GM21360 (cell line): ENCODE measurements at regions not wholly inside any gene's neighbourhood (a gene's known extent, or its start where the extent isn't known, plus 50 kb on each side); places are given as distances from the start of the nearest gene placed in this dataset.

Experiments used
- ATAC-seq: cut with Tn5 transposase; IDR thresholded peaks from one replicate; pipeline ENCODE4 v1.9.1; 2021; ENCODE audit warnings: mild to moderate bottlenecking, moderate library complexity; ENCODE audit not compliant: unreplicated experiment

DNA sequence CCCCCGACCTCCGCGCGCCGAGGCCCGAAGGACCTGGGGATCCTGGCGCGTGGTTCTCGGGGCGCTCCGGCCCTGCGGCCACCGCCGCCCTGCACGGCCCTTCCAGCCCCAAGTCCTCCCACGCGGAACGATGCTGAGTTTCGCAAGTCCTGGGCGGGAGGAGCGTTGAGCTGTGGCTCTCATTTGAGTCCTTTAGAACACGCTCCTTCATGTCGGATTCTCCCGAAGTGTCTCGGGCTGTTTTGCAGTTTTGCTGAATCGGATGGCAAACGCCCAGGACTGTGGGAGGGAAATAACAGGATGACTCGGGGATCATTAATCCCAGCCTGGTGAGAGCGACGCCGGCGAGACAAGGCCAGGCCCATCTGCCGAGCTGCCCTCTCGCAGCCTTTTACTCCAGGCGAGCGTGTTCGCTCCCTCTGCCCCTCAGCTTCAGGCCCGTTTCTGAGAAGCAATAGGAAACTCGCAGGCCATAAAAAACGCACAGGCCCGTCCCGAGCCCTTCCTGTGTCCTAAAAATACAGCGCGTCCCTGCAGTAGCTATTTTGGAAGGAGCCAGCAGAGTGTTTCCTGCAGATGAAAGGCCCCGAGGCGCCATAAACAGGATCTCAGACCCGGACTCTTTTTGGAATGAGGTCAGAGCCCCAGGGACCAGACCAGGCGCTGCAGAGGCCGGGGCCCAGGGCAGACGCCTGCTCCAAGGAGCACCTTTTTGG, 153.5 kb downstream of the DLL1 start:
- no peak for ATAC-seq

DNA sequence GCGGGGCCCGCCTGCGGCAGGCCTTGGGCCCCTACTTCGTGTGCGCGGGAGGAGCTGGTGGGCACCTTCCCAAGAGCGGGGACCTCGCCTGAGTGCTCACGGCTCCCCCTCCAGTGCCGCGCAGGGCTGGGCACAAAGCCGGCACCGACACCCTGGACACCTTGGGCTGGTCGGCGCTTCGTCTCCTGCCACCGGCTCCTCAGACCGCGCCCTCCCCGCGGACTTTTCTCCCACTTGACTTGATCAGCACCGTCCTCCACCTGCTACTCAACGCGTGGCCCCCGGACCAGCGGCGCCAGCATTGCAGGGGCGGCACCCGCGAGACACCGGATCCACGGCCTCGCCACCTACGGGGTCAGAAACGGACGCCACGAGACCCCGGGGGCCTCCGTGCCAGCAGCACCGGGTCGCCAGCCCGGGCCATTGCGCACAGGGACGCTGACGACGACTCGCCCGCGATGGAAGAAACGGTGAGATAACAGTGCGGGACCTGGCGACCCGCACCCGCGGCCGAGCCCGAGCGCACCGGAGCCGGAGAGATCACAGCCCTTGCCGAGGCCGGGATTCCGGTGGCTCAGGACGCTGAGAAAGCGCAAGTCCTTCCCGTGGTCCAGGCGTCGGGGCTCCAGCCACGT, 154.2 kb downstream of the DLL1 start:
- ATAC-seq: no peak

DNA sequence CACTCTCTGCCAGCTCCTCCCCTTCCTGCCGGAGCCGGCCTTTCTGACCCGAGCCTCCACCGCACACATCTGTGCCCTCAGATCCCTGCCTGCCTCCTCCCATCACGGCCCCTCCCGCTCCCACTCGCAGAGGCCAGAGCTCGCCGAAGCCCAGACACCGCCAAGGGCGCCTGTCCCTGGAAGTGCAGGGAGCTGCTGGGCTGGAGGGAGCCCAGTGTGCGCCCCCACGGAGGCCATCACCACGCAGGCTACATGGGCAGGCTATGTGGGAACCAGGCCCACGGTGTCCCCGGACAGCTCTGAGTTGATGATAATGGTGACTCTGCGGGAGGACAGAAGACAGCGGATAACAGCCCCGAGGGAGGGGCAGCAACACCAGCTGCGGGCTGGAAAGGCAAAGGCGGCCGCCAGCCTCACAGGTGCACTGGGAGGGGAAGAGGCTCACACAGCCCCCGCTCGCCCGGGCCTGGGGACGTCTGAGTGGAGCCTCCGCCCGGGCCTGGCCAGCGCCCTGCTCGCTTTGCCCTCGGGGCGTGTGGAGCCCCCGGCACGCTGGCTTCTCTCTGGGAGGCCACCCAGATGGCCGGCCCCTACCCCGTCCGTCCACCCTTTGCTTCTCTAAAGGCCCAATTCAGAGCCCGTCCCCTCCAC, 154.9 kb downstream of the DLL1 start:
- ATAC-seq: no peak

DNA sequence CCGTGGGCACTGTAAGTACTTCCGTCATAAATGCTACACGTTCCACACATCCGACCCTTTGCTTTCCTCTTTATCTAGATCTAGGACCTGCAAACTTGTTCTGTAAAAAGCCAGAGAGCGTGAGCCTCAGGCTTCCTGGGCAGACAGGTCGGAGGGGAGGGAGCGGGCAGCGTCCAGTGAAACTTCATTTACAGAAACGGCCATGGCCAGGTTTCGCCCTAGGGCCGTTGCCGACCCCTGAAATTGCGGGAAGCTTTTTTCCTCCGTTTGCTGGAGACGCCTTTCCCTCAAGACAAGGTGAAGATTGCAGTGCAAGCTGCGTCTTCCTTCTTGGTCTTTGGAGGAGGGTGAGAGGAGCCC, 155.4 kb downstream of the DLL1 start:
- no peak for ATAC-seq

DNA sequence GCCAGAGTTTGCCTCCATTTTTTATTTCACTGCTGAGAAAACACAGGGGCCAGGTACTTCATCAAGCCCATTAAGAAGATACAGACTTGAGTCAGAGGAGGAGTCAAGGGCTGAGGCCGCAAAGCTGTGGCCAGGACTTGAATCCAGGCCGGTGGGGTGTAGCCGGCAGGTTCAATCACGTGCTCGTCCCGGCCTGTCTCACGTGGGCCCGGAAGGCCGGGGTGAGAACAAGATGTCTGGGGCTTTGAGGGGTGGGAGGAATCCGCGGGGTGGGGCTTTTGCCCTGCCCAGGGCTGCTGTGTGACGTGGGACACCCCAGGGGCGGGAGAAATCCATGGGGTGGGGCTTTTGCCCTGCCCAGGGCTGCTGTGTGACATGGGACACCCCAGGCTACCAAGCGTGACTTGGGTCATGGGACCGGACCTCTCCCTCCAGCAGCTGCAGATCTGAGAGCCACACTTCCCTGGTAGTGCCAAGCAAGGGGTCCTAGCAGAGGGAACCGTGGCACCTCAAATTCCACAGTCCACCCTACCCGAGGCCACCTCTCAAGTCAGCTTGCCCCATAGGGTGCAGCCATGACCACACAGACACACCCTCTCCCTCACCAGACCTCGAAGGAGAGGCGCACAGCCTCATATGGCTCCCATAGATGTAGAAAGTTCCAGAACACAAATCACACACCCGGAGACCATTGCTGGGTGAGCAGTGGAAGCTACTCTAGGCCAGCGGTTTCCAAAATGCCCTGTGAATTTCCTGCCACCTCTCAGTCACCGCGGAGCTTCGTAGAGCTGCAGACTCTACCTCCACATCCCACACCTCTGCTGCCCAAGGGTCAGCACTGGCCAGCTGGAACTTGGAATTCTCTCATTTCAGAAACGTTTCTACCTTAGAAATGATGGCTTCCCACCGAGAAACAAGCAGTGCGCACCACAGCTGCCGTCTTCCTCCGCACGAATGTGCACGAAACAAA, 156.1 kb downstream of the DLL1 start:
- no peak for ATAC-seq

DNA sequence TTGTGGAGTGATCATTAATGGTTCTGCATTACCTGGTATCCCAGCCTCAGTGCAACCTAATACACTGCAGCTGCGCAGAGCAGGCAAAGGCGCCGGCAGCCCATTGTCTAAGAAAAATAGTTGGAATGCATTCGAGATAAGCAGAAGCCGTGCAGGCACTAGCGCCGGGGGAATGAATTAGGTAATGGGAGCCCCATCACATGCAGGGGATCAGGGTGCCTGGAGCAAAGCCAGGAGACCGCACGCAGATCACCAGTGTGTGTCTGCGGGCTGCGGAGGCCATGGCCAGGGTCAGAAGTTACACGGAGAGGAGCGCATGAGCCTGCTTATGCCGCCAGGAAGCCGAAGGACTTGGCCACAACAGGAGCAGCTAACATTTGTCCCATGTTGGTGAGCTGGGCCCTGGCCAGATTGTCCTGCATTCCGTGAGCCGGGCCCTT, 156.8 kb downstream of the DLL1 start:
- no peak for ATAC-seq

DNA sequence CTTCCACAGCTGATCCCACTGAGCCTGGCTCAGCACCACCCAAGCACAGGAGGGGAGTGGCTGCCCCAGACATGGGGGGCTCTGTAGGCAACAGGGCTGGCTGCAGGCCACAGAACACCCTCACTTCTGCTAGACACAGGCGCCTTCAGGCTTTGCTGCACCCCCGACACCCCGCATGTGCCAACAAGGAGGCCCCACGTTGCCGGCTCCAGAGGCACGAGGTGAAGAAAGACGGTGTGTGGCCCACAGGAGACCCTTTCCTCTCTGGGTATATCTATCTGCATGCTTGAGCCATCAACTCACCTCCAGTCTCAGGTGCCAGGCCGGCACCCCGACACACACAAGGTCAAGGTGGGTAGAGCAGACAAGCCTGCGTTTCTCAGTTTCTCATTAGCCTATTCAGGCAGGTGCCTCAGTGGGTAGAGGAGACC, 158.3 kb downstream of the DLL1 start:
- no peak for ATAC-seq

DNA sequence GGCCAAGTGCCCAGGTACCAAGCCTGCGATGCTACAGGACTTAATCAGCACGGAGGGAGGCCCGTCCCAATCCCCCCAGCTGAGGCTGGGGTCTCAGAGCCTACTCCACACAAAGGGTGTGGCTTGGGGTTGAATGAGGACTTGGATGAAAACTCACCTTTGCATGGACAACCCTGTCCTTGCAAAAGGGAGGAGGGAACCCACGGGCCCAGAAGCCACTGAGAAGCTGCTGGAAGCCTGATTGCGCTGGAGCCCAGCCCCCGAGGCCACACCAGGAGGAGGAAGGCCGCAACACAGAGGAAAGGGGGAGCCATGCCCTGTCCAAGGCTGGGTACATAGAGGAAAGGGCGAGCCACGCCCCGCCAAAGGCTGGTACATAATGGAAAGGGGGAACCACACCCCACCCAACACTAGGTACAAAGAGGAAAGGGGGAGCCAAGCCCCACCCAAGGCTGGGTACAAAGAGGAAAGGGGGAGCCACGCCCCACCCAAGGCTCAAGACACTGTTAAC, 158.8 kb downstream of the DLL1 start:
- ATAC-seq: no peak

DNA sequence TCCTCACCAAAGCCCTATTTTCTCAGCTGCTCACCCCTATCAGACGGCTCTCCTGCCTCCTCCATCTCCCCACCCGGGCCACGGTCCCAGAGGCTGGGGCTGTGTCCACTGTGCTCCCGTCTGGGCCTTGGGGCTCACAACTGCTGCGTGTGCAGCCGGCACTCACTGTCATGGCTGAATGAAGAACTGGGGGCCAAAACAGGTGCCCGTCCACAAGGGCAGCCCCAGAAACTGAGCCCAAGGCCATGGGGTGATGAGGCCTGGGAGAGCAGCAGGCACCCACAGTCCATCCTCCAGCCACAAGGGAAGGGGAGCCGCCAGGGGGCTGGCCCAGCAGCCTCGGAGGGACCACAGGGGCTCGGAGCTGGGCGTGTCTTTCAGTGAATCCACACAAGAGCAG, 159.5 kb downstream of the DLL1 start:
- no peak for ATAC-seq

DNA sequence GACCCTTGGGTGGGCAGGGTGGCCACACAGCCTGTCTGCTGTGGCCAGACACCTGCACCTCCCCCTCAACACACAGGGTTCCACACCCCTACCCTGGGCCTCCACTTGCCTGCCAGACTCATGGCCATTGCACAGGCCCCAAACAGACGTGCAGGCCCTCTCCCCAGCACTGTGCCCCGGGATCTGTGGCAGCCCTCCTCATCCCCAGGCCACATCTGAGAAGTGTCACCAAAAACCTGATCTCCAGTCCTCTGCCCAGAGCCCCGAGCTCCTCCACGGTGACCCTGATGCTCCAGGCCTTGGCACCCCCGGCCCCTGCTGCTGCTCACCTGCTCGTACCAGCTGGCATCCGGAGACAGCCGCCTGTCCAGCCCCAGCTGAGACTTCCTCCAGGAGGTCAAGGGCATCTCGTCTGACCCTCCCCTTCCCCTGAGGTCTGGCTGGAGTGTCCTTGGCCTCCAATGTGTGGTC, 160.1 kb downstream of the DLL1 start:
- ATAC-seq: no peak

DNA sequence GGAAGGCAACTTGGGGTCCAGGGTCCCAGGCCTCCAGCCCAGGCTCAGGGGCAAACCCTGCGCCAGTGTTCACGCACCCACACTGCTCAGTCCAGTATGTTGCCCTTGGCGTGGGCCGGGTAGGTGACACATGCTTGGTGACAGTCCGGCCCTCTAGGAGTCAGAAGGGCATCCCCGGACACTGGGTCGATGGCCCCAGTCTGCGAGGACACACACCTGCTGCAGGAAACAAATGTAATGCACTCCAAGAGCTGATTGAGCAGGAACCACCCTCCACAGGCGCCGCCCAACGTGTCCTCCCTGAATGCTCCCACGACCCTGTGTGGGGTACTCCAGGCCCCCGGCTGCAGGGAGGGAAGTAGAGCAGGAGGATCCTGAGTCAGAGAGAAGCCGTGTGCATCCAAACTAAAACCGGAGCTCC, 160.7 kb downstream of the DLL1 start:
- no peak for ATAC-seq

DNA sequence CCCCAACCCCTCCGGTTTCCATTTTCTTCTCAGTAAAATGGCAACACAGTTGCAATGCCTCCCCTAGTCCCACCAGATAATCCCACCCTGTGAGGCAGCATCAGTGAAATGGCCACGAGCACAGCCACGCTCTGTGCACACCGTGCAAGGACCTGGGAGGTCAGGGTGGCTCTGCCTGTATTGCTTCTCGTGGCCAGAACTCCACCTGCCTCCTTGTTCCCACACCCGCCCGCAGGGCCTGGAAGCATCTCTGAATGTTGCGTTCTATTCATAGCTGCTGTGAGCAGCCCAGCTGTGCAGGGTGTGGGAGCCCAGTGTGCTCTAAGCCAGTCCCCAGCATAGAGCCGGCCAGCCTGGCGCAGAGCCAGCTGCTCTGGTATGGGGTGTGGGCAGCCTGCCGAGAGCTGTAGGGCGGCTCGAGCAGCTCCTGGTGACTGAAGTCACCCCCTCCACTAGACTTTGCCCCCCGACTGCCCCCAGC, 161.1 kb downstream of the DLL1 start:
- no peak for ATAC-seq

DNA sequence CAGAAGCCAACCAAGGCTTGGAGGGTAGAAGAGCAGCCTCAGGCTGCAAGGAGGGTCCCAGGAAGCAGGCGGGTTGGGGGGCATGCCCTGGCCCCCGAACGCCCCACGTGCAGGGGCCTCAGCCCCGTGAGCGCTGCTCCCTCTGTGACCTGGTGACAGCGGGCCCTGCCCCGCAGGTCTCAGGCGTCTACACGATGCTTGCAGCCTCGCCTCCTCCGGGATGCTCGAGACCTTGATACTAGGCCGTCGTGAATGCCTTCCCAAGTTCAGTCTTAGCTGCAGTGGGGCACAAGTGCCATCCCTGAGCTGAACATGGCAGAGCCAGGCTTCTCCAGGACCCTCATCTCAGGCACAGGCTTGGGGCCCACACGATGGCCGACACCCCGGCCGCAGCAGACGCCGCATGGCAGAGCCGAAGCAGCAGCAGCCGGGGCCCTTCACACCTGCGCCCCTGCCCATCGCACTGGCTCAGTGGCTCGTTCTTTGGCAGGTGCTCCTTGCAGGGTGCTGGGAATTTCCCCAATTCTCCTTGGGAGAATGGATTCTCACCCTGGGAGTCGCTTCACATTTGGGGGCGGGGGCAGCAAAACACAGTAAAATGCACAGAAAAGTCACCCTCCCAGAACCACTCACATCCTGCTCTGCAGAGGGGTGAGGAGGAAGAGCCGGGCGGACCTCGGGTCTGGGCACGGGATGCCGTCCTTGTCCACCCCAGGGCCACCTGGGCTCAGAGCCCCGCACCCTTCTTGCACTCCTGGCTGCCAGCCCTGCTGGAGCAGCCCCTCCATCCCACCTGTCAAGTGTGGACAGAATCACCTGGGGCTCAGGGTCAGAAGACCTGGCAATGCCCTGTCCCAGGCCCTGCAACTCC, 161.8 kb downstream of the DLL1 start:
- ATAC-seq: no peak

DNA sequence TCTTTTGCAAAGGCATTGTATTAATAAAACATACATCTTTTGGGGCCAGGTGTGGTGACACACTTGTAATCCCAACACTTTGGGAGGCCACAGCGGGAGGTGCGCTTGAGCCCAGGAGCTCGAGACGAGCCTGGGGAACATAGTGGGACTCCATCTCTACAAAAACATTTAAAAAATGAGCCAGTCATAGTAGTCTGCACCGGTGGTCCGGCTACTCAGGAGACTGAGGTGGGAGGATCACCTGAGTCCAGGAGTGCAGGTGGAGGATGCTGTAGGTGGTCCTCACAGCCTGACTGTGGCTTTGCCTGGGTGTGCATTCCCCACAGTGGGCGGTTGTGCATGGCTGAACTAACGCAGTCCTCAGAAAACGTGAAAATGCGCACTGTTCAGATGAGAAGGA, 162.5 kb downstream of the DLL1 start:
- ATAC-seq: no peak

DNA sequence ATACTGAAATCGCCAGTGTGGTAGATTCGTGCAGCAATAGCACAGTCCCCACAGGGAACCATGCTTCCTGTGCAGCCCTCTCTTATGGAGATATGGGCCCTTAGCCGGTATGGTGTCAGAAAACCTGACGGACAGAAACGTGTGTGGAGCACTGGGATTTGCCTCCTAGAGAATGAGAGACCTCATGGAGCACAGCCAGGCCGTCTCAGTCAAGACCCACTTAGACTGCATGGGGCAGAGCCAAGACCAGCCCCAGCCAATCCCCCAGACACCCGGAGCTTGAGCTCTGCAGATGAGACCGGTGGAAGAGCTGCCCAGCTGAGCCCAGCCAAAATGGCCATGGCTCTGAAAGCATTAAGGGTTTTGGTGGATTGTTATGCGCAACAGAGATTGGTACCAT, 163.7 kb downstream of the DLL1 start:
- peak; percentile 4 for ATAC-seq

DNA sequence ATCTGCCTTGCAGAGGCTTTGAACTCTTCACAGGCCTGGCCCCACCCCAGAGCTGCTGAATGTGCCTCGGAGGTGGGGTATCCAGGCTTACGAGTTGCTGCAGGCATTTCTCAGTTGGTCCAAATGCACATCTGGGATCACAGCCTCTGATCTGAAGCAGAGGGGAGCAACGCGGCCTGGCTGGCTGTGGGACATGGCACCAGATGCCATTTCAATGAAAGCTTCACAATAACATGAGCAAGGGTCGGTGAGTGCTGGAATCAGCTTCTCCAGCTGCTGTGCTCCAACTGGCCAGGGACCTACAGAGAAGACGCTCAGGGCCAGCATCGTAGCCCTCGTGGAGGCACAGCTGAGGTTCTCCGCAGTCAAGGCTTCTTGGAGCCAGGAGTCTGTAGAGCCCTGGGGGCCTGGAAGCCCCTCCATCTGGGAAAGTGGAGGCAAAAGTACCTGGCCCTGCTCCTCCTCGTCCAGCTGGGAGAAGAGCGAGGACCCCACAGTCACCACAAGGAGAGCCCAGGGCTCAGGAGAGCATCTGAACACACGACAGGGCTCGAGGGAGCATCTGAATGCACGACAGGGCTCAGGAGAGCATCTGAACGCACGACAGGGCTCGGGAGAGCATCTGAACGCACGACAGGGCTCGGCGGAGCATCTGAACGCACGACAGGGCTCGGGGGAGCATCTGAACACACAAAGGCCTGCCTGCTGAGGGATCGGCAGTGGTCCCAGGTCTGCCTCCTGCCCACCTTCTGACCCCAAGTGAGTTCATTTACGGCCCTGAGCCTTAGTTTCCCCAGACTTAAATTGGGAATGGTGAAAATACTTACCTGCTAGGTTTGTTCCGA, 165.2 kb downstream of the DLL1 start:
- no peak for ATAC-seq

DNA sequence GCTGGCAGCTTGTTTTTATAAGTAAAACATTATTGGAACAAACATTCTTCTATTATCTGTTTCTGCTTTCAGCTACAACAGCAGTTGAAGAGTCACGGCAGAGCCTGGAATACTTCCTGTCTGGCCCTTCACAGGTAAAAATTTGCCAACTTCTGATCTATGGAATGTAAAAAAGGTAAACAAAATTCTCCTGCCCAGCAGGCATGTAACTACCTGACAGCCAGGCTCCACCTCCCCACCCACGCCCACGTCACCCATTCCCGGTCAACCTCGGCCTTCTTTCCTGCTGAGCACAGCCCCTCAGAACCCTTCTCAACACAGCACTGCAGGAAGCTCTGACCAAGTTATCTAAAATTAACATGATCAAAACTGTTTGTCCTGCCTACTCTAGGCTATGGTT, 166.0 kb downstream of the DLL1 start:
- ATAC-seq: no peak

DNA sequence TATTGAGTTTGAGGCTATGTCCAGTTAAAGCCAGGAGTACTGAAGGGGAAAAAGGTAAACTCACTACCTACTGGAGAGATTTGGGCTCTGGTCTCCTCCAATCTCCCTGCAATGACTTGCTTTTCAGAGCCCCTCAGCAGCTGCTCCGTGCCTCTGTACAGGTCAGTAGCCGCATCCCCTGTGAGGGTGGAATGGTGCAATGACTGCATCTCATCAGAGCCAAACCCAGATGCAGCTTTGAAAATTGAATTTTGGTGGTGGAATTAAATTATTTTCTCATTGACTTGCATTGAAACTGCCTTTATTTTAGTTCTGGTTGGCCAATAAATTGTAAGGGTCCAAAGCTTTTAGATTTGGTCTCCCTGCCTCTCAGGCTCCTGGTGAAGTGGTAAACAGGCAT, 166.7 kb downstream of the DLL1 start:
- ATAC-seq: no peak

DNA sequence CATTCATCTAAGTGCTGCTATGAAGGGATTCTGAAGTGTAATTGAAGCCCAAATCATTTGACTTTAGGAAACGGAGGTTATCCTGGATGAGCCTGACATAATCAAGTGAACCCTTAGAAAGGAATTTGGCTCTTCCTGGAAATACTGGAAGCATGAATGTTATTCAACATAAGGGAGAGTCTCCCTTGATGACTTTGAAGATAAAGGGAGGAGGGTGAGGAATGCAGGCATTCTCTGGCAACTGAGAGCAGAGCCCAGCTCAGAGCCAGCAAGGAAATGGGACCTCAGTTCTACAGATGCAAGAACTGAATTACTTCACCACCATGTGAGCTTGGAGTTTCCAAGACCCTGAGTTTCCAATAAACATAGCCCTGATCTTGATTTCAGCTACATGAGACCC, 168.2 kb downstream of the DLL1 start:
- no peak for ATAC-seq
